IMR-90 (cell line): ENCODE measurements at regions not wholly inside any gene's neighbourhood (a gene's known extent, or its start where the extent isn't known, plus 50 kb on each side); places are given as distances from the start of the nearest gene placed in this dataset.

Experiments used
- CEBPB ChIP-seq: IDR thresholded peaks from 2 replicates; pipeline ENCODE4 v1.6.1; 2012; ENCODE audit warnings: low read depth, low read length, improper control_type of control experiment
- ELK1 ChIP-seq: fragments of 150-350 bp; IDR thresholded peaks from 2 replicates; pipeline ENCODE4 v1.6.1; 2016; ENCODE audit warnings: low read depth, mild to moderate bottlenecking, low read length, moderate library complexity, borderline replicate concordance
- MAFK ChIP-seq: IDR thresholded peaks from 2 replicates; pipeline ENCODE4 v1.6.1; 2012; ENCODE audit warnings: low read depth, low read length, improper control_type of control experiment
- MXI1 ChIP-seq: IDR thresholded peaks from 2 replicates; pipeline ENCODE4 v1.6.1; 2012; ENCODE audit warnings: low read depth, mild to moderate bottlenecking, low read length, moderate library complexity, borderline replicate concordance
- POLR2A ChIP-seq: IDR thresholded peaks from 2 replicates; pipeline ENCODE4 v1.6.1; 2012; ENCODE audit warnings: mild to moderate bottlenecking, low read depth, low read length
- RCOR1 ChIP-seq: IDR thresholded peaks from 2 replicates; pipeline ENCODE4 v1.6.1; 2012; ENCODE audit warnings: mild to moderate bottlenecking, low read length, improper control_type of control experiment; ENCODE audit not compliant: insufficient replicate concordance
- RFX5 ChIP-seq: IDR thresholded peaks from 2 replicates; pipeline ENCODE4 v1.8.0; 2012; ENCODE audit warnings: low read depth, mild to moderate bottlenecking, low read length, moderate library complexity
- SMC3 ChIP-seq: fragments of 150-350 bp; IDR thresholded peaks from 2 replicates; pipeline ENCODE4 v1.6.1; 2016; ENCODE audit warnings: low read depth, mild to moderate bottlenecking, antibody characterized with exemption, low read length, moderate library complexity
- TF ChIP-seq, protein P1 (sequence below): conservative IDR thresholded peaks from 2 replicates; pipeline ENCODE4 v1.5.1; 2012; ENCODE audit warnings: mild to moderate bottlenecking, low read depth, low read length, improper control_type of control experiment

GRCh38 chr3:3280396-3280795 is 100.9 kb upstream of the CRBN start:
- TF ChIP-seq RCOR1 (no peak), RFX5 (no peak), POLR2A (no peak), MXI1 (no peak), CEBPB (no peak), SMC3 (no peak), ELK1 (no peak), MAFK (no peak)
- TF ChIP-seq, protein P1, sequence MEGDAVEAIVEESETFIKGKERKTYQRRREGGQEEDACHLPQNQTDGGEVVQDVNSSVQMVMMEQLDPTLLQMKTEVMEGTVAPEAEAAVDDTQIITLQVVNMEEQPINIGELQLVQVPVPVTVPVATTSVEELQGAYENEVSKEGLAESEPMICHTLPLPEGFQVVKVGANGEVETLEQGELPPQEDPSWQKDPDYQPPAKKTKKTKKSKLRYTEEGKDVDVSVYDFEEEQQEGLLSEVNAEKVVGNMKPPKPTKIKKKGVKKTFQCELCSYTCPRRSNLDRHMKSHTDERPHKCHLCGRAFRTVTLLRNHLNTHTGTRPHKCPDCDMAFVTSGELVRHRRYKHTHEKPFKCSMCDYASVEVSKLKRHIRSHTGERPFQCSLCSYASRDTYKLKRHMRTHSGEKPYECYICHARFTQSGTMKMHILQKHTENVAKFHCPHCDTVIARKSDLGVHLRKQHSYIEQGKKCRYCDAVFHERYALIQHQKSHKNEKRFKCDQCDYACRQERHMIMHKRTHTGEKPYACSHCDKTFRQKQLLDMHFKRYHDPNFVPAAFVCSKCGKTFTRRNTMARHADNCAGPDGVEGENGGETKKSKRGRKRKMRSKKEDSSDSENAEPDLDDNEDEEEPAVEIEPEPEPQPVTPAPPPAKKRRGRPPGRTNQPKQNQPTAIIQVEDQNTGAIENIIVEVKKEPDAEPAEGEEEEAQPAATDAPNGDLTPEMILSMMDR: no peak
